ENCODE measurements at regions not wholly inside any gene's neighbourhood (a gene's known extent, or its start where the extent isn't known, plus 50 kb on each side); places are given as distances from the start of the nearest gene placed in this dataset.
"Not testable (repeated sequence)": the region's sequence is repeated elsewhere in the genome, so short reads cannot be mapped to it uniquely, and the experiment has no call there.

GRCh38 chr1:30550365-30551220, 172.8 kb downstream of the MATN1 start:
- H3K4me1 ChIP-seq (ENCODE audit: insufficient read depth) = no peaks in the 10 kb centered on the region
- no peak overlapping the region for H3K27ac ChIP-seq
- no peaks in the 10 kb centered on the region for H3K27me3 ChIP-seq
- H3K4me3 ChIP-seq = no peak overlapping the region
- no peaks in the 10 kb centered on the region for H3K36me3 ChIP-seq
- intact Hi-C loops (cut with DNase I) = no loop called here
- no peak for DNase-seq
- WGBS, 3 donors = 69 to 78% (median 77%) methylated on average over 10 to 11 of the region's 11 CpGs
- H3K9me3 ChIP-seq = no peaks in the 10 kb centered on the region
- TF ChIP-seq EP300 (IDR thresholded peaks at IDR 0.05) (no peak), POLR2A (IDR thresholded peaks at IDR 0.05) (no peak)

DNA sequence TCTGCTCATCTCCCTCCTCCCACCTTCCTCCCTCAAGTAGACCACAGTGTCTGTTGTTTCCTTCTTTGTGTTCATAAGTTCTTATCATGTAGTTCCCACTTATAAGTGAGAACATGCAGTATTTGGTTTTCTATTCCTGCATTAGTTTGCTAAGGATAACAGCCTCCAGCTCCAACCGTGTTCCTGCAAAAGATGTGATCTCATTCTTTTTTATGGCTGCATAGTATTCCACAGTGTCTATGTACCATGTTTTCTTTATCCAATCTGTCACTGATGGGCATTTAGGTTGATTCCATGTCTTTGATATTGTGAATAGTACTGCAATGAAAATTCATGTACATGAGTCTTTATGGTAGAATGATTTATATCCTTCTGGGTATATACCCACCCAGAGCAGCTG, 173.5 kb downstream of the MATN1 start:
- H3K4me1 ChIP-seq (ENCODE audit: insufficient read depth); H3K4me3 ChIP-seq; DNase-seq; H3K27ac ChIP-seq; H3K27me3 ChIP-seq; intact Hi-C loops (cut with DNase I); H3K9me3 ChIP-seq; H3K36me3 ChIP-seq: not testable (repeated sequence)
- 82 to 93% (median 85%) methylated on average over 1 of the region's 1 CpG for WGBS, 3 donors

DNA sequence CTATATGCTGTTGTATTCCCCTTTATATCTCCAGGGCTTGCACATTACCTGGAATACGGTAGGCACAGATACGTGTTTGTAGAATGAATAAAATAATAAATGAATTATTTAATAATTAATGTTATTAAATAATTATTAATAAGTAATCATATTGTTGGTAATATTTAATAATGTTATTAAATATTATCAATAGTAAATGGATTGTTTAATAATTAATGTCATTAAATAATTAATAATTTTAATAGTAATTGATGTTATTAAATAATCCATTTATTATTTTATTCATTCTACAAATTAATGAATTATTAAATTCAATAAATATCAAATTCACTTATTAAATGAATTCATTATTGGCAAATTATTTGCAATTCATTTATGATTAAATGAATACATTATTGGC, 175.1 kb downstream of the MATN1 start:
- H3K4me3 ChIP-seq = no peak overlapping the region
- TF ChIP-seq POLR2A (IDR thresholded peaks at IDR 0.05) (no peak), EP300 (IDR thresholded peaks at IDR 0.05) (no peak)
- TF ChIP-seq, protein P1, sequence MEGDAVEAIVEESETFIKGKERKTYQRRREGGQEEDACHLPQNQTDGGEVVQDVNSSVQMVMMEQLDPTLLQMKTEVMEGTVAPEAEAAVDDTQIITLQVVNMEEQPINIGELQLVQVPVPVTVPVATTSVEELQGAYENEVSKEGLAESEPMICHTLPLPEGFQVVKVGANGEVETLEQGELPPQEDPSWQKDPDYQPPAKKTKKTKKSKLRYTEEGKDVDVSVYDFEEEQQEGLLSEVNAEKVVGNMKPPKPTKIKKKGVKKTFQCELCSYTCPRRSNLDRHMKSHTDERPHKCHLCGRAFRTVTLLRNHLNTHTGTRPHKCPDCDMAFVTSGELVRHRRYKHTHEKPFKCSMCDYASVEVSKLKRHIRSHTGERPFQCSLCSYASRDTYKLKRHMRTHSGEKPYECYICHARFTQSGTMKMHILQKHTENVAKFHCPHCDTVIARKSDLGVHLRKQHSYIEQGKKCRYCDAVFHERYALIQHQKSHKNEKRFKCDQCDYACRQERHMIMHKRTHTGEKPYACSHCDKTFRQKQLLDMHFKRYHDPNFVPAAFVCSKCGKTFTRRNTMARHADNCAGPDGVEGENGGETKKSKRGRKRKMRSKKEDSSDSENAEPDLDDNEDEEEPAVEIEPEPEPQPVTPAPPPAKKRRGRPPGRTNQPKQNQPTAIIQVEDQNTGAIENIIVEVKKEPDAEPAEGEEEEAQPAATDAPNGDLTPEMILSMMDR (IDR thresholded peaks at IDR 0.05) = no peak
- H3K27me3 ChIP-seq = no peaks in the 10 kb centered on the region
- H3K4me1 ChIP-seq (ENCODE audit: insufficient read depth) = no peaks in the 10 kb centered on the region
- intact Hi-C loops (cut with DNase I) = no loop called here
- WGBS, 3 donors = 71 to 85% (median 77%) methylated on average over 2 of the region's 2 CpGs
- H3K9me3 ChIP-seq = no peaks in the 10 kb centered on the region
- no peak for DNase-seq
- no peaks in the 10 kb centered on the region for H3K36me3 ChIP-seq
- H3K27ac ChIP-seq = no peak overlapping the region

DNA sequence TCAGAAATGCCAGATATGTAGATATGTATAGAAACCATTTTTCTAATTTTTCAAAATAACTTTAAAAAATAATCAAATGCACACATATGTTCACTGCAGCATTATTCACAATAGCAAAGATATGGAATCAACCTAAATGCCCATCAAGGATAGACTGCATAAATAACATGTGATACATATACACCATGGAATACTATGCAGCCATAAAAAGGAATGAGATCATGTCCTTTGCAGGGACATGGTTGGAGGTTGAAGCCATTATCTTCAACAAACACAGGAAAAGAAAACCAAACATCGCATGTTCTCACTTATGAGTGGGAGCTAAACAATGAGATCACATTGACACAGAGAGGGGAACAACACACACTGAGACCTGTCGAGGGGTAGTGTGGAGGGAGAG, 176.1 kb downstream of the MATN1 start:
- 64 to 85% (median 83%) methylated on average over 2 of the region's 2 CpGs for WGBS, 3 donors
- H3K9me3 ChIP-seq; intact Hi-C loops (cut with DNase I); DNase-seq; H3K27me3 ChIP-seq; H3K27ac ChIP-seq; H3K4me3 ChIP-seq; H3K4me1 ChIP-seq (ENCODE audit: insufficient read depth); H3K36me3 ChIP-seq: not testable (repeated sequence)

- no peak for DNase-seq
- Histone ChIP-seq H3K4me1 (ENCODE audit: insufficient read depth) (no peaks in the 10 kb centered on the region), H3K9me3 (no peaks in the 10 kb centered on the region), H3K4me3 (no peak overlapping the region), H3K36me3 (no peaks in the 10 kb centered on the region), H3K27ac (no peak overlapping the region), H3K27me3 (no peaks in the 10 kb centered on the region)
- intact Hi-C loops (cut with DNase I) = no loop called here
- 13 to 25% (median 24%) methylated on average over 4 of the region's 4 CpGs for WGBS, 3 donors
- TF ChIP-seq EP300 (IDR thresholded peaks at IDR 0.05) (no peak), POLR2A (IDR thresholded peaks at IDR 0.05) (no peak)
- TF ChIP-seq, protein P1 (IDR thresholded peaks at IDR 0.05) = no peak
Measured at GRCh38 chr1:30545365-30545764, 178.0 kb downstream of the MATN1 start.

- no peak for DNase-seq
- intact Hi-C loops (cut with DNase I) = no loop called here
- H3K4me1 ChIP-seq (ENCODE audit: insufficient read depth) = no peaks in the 10 kb centered on the region
- H3K36me3 ChIP-seq = no peaks in the 10 kb centered on the region
- no peaks in the 10 kb centered on the region for H3K27me3 ChIP-seq
- H3K27ac ChIP-seq = no peak overlapping the region
- no peak overlapping the region for H3K4me3 ChIP-seq
- TF ChIP-seq, protein P1 (IDR thresholded peaks at IDR 0.05) = no peak
- TF ChIP-seq POLR2A (IDR thresholded peaks at IDR 0.05) (no peak), EP300 (IDR thresholded peaks at IDR 0.05) (no peak)
- WGBS, 3 donors = 82 to 89% (median 84%) methylated on average over 10 of the region's 10 CpGs
- H3K9me3 ChIP-seq = no peaks in the 10 kb centered on the region
Measured at GRCh38 chr1:30541721-30542485, 181.5 kb downstream of the MATN1 start.

All from ovary (tissue), 7 donors.